Erythroblast (primary cell): ENCODE measurements at regions not wholly inside any gene's neighbourhood (a gene's known extent, or its start where the extent isn't known, plus 50 kb on each side); places are given as distances from the start of the nearest gene placed in this dataset.

Experiments
- DNase-seq, 2 experiments: peaks; one replicate each; lab custom pipeline; 2025; lab: John Stamatoyannopoulos, UW
- GATA1 ChIP-seq: IDR thresholded peaks from 2 replicates; pipeline ENCODE4 v1.6.1; 2011; ENCODE audit warnings: low read depth, mild to moderate bottlenecking, control low read depth, low read length, moderate library complexity
- POLR2A ChIP-seq: IDR thresholded peaks from 2 replicates; pipeline ENCODE4 v1.6.1; 2011; ENCODE audit warnings: mild to moderate bottlenecking, low read length

- TF ChIP-seq POLR2A (no peak), GATA1 (no peak)
- DNase-seq, result no peak
These were observed 486.2 kb downstream of the HDGFL1 start for GRCh38 chr6:23055523-23055922.

DNA sequence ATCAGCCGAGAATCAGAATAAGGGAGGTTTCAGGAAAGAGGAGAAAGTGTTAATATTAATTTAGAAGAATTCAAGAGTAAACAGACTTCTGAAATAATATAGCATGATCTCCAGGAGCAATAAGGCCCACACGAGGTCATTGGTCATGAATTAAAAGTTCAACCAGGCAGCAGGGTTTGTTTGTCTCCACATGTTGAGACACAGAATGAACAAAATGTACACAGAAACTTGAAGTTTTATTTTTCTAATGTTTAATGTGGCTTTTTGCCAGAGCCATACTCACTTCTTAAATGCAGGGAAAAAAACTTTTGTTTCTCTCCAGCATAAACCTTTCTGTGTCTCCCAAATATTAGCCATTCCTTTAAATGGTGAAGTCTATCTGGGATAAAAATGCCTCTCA, 504.5 kb downstream of the HDGFL1 start:
- DNase-seq, result no peak
- TF ChIP-seq GATA1, result no peak
- TF ChIP-seq POLR2A, result no peak

GRCh38 chr6:23077772-23078171, 508.4 kb downstream of the HDGFL1 start:
- TF ChIP-seq POLR2A (no peak), GATA1 (no peak)

DNA sequence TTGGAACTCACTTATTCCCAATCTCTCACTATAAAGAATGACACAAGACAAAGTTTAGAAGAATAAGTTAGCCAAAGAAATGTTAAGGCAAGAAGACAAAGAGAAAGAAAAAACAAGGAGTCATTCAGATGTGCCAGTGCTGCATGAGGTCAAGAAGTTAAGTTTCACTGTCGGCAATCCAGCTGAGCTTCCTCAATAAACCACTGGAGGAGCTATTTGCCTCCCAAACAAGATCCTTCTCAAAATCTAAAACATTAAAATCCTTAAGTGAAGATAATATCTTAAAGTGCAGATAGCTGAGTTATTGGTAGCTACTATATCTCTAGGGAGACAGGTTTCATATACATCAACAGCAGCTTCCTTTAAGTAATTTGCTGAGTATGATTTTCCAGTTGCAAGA, 512.3 kb downstream of the HDGFL1 start:
- TF ChIP-seq GATA1 (no peak), POLR2A (no peak)
- DNase-seq, result no peak

More at GRCh38 chr6:23077772-23078171, 508.4 kb downstream of the HDGFL1 start:
- no peak for DNase-seq

DNA sequence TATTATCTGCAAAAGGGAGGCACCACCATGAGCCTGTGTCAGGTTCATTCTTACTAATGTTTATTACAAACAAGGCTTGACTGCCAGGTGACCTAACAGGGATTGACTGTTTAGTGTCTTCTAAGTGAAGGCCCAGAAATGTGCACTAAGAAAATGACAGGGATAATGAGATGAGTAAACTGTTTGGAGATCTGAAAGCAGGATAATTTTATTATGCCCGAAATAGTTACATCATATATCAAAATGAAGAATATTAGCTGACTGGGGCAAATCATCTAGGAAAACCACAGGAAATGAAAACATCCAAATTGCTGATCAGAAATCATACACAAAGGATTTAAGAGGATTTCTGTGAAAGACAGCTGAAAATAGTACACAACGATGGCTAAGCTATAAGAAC, 516.7 kb downstream of the HDGFL1 start:
- no peak for TF ChIP-seq GATA1
- no peak for TF ChIP-seq POLR2A
- DNase-seq, result no peak

- DNase-seq, result no peak
- TF ChIP-seq POLR2A (no peak), GATA1 (no peak)
These were observed 518.1 kb downstream of the HDGFL1 start for GRCh38 chr6:23087471-23087870.

DNA sequence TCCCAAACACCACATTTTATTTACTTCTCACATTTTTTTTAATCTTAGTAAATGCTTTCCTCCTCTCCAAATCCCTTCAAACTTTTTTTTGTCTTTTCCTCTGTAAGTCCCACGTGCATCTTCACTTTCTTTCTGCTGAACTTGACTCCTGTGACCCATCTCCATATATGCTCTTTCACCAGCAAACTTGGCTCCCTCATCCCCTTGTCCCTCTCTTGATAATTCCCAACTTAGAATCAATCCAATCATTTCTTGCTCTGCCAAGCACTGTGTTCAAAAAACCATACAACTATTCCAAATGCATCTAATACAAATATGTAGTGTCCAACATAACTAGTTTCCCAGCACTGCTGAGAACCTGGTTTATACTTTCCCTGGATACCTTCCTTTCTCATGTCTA, 519.4 kb downstream of the HDGFL1 start:
- TF ChIP-seq POLR2A (no peak), GATA1 (no peak)
- no peak for DNase-seq

GRCh38 chr6:23089981-23090380, 520.6 kb downstream of the HDGFL1 start:
- TF ChIP-seq POLR2A, result no peak
- no peak for TF ChIP-seq GATA1
- DNase-seq, result no peak

GRCh38 chr6:23091795-23092194, 522.4 kb downstream of the HDGFL1 start:
- TF ChIP-seq POLR2A, result no peak
- no peak for DNase-seq

DNA sequence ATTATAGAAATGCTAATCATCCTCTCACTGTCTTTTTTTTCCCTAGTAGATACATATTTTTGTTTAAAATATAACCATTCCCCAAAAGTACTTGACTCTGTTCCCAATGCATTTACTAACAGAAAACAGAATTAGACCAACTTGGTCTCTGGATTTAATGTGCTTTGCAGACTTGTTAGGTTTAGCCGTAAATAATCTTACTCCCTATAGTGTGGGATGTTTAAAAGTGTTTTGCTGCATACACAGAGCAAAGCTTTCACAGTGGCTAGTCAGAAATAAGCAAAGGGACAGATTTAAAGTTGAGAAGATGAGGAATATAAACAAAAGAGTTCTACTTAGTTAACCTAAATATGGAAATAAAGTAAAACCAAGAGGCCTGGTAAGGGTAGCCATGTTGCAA, 527.5 kb downstream of the HDGFL1 start:
- DNase-seq, result no peak
- TF ChIP-seq POLR2A (no peak), GATA1 (no peak)

DNA sequence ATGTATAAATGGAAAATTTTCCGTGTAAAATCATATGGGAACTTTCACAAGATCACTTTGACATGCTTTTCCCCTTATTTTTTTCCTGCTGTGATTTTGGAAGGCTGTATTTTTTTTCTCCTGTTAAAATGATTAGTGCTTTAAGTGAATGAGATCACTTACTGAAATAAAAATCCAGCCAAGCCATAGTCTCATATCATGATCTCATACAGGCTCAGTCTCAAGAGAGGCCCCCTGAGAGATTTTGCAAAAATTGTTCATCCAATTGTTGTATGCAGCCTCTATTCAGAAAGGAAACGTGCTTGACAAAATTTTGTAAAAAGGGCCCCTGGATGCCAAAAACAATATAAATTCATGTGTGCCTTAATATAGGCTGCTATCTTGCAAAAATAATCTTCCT, 528.2 kb downstream of the HDGFL1 start:
- no peak for DNase-seq
- no peak for TF ChIP-seq GATA1
- no peak for TF ChIP-seq POLR2A

DNA sequence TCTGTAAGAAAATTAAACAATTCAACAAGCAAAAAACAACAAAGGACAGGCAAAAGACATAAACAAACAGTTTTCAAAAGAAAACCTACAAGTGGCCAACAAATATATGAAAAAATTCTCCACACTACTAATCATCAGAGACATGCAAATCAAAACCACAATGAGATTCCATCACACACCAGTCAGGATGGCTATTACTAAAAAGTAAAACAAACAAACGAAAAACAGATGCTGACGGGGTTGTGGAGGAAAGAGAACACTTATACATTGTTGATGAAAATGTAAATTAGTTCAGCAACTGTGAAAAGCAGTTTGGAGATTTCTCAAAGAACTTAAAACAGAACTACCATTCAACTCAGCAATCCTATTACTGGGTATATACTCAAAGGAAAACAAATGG, 537.6 kb downstream of the HDGFL1 start:
- DNase-seq, result no peak
- TF ChIP-seq GATA1 (no peak), POLR2A (no peak)

GRCh38 chr6:23111984-23112383, 542.6 kb downstream of the HDGFL1 start:
- TF ChIP-seq POLR2A, result no peak
- no peak for TF ChIP-seq GATA1
- no peak for DNase-seq

DNA sequence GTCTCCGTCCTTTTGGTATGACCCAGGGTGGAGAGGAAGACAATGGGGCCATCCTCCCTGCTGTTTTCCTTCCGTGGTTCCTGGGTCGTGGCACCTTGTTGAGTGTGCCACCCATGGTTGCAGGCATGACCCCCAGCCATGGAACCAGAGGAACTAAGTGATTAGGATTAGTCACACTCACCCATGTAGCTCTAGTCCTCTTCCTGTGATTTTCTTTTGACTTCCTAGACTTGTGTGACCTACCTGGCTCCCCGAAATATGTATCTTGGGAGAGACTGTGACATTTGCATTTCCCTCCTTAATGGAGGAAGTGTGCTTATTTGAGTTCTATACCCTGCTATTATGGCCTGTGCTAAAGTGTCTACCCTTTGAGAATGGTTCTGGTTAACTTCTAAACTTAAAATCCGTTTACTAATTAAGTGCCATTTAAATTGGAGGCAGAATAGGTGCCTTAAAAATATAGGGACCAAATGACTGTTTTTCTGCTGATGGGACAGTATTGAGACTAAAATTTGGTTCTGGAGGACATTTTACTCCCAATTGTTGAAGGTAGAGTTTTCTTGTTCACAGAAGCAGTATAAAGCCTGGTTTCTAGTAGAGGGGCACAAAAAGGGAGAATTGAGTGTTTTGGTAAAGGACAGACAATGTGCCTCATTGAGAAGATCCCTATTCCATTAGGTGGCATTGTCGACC, 545.6 kb downstream of the HDGFL1 start:
- TF ChIP-seq POLR2A (no peak), GATA1 (no peak)
- DNase-seq, result no peak

DNA sequence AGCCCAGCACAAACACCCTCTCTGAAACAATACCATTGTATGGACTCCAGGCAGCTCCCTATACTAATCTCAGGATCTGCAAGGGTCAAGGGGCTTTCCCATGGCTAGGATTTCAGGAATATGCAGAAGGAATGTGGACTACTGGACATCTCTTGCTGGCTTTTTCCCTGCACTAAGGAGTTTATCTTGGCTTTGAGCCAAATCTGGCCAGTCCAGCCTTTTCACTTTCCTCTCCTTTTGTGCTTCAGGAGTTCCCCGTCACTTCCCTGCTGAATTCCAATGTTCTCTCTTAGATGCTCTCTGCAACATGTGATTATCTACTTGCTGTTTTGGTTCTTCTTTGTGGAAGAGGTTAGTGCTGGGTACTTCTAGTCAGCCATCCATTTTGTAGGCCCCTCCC, 568.2 kb downstream of the HDGFL1 start:
- TF ChIP-seq POLR2A (no peak), GATA1 (no peak)
- no peak for DNase-seq

DNA sequence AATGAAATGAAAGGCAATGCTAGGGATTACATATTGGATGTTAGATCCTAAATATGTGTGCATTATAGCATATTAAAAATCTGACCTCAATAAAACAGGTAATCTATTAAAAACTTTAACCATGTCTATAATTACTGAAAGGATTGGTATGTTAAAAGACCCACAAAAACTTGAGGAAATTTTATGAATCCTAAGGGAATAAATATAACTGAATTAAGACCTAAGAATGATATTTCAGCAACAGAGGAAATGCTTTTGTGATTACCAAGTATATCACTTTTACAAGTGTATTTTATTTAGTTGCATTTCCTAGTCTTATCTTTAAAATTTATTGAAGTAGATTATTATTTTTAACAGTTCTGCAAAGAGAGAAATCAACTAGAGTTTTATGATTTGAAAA, 571.5 kb downstream of the HDGFL1 start:
- no peak for DNase-seq
- no peak for TF ChIP-seq POLR2A
- TF ChIP-seq GATA1, result no peak
